C1 segment of cervical spinal cord (tissue), 14 donors: ENCODE measurements at regions not wholly inside any gene's neighbourhood (a gene's known extent, or its start where the extent isn't known, plus 50 kb on each side); places are given as distances from the start of the nearest gene placed in this dataset.
"Not testable (repeated sequence)": the region's sequence is repeated elsewhere in the genome, so short reads cannot be mapped to it uniquely, and the experiment has no call there.

ENCODE experiments used
- DNase-seq, 14 donors: peaks; one replicate each; lab custom pipeline; 2025; lab: John Stamatoyannopoulos, UW

DNA sequence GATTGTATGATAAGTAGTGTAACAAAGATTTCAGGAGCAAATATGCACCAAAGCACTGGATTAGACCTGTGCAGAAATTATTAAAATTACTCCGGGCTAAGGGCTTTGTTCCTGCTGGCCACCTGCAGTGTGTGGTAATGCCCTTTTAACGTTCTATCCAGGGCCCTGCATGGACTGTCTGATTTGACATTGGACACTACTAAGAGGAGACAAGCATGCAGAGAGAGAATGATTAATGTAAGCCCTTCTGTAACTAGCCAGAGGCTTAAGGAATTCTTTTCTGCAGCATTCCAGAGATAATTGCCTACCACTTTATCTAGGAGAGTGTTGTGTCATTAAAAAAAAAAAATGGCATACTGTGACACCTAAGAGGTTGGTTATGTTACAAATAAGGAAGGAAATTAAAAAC, 117.0 kb downstream of the PCDH7 start:
- DNase-seq = no peak

DNA sequence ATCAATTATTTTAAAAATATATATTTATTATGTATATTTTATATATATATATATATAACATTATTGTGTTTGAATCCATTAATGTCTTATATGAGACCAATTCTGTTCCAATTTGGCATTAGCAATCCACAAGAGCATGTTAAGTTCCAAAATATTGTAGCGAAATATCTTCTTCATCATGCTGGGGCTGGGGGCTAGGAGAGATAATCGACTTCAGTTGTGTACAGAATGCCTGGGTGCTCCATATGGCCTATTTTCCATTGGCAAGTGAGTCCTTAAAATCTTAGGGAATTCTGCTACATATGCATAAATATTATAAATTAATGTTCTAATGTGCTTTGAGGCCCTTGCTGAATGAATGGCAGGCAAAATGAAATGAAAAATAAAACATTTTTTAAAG, 117.7 kb downstream of the PCDH7 start:
- no peak for DNase-seq

DNA sequence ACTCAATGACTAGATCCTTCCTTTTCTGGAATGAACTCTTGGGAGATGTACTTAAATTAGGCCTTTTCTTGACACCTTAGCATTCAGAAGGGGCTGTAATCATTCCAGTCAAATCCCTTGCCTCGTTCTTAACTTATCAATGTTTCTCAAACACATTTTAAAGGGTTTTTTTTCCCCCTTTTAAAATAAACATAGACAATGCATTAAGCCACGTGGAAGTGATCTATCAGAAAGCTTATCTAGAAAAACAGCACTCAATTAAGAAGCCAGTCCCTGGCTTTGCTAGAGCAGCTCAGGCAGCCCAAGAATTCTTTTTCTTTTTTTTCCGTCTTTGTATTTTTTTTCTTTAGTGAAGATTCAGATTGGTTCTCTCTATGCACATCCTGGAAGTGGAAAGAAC, 118.2 kb downstream of the PCDH7 start:
- DNase-seq = no peak

DNA sequence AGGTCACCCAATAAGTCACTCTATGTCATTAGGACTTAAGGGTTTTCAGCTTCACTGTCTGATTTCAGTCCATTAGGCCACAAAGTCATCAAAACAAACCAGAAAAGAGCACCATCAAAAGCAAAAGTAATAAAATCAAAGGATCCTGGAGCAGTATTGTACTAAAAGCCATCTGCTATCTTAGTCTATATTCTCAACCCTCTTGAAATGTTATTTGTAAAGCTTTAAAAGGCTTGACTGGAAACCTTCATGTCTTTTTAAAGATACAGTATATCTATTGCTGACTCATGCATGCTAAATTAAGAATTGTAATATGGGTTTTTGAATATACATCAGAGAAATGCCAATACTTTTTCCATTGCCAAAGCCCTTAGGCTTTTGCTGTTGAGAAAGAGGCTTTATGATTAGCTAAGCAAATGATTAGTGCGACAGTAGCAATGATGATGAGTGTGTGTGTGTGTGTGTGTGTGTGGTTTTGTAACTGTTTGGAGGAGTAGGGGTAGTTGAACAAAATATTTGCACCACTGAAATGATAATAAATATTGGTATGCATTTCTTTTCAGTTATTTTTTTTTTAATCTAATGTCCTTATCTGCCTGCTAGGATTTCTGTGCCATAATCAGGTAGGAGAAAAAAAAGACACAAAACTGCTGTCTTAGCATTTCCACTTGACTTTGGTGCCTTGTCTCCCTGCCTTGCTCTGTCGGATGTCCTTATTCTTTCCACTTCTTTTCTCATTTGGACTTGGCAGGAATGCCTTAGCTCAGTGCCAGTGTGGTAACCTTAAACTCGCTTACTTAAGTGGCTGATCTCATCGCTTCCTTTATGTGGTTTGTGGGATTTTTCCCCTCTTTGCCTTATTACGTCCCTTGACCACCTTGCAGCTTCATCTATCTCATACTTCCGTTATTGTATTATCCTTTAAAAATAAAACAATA, 119.7 kb downstream of the PCDH7 start:
- DNase-seq = peak in 1 of 14 donors; percentile 0

DNA sequence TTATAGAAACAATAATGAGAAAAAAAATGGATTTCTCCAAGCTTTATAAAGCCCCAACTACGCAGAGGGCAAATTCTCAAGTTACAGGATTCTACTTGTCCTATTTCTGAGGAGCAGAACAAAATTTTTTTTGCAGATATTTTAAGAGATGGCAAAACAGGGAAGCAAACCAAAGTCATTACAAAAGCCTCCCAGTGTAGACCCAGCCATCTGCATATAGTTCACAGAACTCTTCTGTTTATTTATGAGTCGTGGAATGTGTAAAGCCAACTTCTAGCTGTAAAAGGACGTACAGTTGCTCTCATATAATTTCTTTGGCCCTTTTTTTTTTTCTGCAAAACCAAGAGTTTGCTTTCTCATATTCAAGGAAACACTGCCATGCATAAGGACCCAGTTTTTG, 120.4 kb downstream of the PCDH7 start:
- DNase-seq = no peak

DNA sequence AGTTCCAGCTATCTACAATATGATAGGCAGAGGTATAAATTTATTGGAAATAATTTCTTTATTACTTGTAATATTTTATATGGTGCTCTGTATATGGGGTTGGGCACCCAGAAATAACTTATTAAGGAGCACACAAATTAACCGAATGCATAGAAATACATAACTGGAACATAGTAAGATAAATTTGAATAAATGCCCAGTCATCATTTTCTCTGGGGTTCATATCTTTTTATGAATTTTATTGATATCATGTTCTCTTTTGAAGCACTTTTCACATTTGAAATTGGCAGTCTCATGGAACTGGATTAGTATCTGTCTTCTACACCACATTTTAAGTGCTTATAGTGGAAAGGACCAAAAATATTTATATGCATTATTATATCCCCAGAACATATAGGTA, 122.0 kb downstream of the PCDH7 start:
- no peak for DNase-seq

DNA sequence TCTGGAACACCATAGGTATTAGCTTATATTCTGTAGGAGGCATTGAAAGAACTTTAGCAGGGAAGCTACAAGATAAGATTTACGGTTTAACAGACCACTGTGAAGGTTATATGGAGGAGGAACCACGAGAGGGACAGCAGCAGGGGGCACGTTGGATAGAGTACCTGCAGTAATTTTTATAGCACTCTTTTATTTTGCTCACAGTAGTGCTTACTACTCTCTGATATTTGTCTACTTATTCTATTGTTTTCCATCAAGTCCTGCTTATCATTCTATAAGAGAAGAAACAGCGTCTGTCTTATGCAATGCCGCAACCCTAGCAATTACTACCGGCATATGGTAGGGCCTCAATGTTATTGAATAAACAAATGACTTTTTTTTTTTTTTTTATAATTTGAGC, 122.5 kb downstream of the PCDH7 start:
- no peak for DNase-seq

DNA sequence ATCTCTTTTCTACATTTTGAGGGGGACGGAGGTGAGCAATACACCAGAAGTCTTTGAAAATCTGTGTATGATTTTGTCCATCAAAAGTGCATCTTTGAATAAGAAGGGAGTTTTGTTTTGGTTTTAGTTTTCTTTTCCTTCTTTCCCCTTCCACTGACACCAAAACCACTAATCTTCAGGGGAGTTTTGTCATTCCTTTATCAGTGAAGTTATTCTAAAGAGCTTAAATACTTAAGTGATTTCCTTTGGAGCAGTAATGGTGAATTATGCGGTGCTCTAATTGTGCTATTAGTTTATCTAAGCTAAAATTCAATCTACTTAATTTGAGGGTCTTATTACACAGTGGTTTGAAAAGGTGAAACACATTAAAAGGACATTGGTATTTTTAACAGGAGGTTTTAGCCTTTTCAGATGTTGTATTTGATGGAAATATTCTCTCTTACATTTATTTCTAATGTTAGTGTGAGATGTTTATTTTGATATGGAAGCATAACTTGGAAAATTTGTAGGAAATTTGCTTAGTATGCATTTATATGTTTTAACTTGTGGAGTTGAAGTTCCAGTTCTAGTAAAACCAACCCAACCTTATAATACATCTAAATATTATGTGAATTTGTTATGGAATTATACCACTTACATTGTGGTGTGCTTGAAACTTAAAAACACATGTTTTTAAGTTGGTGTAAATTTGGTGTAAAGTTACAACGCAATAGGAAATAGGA, 124.9 kb downstream of the PCDH7 start:
- DNase-seq = no peak

DNA sequence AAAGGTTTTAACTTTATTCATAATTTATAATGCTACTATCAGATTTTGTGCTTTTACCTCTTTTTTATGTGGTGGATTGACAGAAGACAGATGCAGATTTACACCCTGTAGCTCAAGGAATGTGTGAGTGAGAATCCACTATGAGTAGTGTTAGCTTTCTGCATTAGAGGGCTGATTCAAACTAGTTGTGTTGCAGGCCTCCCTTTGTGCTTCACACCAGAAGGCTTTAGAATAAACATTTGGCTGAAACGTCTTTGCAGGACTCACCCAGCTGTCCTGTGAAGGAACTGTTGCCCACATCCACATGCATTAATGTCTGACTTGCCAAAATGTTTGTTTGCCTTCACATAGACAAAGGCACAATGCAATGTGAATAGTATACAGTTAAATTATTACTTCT, 127.0 kb downstream of the PCDH7 start:
- no peak for DNase-seq

DNA sequence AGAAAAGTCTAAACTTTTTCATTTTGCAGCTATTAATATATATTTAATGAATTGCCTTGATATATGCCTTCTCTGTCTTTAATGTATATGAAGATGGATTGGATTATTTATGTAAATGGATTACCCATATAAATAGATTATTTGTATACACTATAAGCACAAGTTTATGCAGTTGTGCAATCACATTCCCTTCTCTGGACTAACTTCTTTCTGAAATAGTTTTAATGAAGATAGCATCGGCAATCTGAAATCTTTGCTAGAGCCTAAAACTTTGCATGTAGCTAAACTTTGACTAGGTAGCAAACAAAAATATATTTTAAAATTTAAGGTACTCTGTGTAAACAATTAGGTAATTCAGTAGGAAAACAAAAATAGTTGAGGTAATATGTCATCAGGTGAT, 127.8 kb downstream of the PCDH7 start:
- DNase-seq = no peak

DNA sequence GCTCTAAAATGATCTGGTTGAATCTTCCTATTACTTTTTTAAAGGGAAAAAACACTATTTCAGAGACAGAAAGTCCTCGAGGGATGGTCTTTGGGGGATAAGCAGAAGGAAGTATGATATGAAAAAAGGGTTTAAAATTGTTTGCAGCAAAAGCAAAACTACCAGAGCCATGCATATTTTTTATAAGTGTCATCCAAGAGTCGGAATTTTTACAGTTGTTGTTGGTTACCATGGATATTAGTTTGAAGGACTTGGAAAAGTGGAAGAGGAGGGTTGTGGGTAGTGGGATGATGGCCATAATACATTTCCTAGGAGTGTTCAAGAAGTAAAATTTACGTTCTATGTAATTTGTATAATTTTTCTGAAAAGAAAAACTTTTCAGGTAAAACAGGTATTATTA, 134.4 kb downstream of the PCDH7 start:
- DNase-seq = no peak

DNA sequence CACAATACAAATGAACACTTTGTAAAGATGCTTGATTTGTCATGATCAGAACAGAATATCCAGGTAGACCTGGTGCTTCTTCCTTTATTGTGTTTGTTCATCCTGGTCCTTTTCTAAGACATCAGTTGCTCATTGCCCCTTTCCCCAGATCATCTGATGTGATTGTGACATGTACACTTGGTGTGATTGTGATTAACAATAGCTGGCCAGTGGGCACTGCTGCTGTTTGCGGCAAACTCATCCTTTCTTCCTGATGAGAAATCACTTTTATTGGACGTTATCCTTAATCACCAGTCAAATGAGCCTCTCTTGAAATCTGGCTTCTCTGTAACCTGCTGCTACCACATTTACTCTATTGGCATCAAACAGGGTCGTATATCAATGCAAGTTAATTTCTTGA, 135.1 kb downstream of the PCDH7 start:
- DNase-seq = no peak

DNA sequence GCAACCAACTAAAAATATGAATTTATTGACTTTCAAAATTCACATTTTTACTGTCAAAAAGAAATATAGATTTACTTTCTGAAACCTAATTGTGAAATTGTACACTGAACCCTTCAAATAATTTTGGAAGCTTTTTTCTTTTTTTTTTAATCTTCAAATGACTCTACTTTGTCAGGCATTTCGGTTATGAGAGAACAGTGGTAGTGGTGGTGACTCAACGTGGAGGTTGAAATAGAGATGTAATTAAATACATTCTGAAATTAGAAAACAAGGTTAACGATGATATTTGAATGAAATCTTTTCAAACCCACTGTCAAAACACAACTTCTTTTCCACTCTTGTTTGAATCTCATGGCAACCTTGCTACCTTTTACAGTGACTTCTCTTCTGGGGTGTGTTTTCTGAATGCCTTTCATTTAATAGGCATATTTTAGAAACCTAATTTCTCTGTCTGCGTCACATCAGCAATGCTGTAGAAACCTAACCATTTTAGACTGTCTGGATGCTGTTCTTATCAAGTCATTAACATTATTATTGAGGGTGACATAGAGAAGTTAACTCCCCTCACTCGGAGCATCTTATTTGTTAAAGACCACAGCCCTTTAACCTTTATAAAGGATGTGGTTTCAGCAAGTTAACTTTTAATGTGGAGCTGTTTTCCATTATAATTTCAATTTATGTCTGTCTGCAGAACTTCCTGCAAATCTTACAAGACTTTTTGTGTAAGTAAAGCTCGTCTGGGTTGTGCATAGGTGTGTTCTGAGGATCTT, 136.8 kb downstream of the PCDH7 start:
- no peak for DNase-seq

DNA sequence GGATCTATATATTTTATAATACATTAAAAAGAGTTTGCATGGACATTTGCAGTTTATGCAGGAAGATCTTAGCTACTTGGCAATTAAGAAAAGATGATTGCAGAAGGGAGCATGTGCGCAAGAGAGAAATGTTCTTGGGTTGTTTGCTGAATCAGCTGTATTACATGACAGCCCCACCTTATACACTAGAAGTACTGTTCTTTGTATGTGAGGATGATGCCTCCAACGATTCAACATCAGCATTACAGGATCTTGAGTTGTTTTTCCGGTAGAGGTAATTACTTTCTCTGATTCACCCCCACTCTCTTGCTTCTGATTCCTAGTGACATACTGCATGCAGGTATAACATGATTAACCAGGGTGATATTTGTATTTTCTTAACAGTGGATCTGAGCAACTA, 140.8 kb downstream of the PCDH7 start:
- DNase-seq = no peak

DNA sequence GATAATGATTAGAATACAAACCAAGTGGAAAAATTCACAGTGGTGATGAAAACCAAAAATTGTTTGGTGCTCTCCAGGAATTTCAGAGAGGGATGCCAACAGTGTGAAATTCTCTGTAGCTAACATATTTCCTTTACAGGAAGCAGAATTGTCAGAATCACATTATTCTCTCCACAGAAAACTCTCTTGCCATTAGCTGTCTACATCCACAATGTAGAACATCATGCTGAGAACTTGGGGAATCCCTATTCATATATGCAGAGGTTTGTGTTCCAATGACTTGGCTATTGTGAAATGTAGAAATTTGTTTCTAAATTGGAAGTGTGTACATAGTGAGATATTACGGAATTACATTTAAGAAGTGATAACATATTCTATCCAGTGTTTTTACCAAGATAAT, 142.0 kb downstream of the PCDH7 start:
- no peak for DNase-seq

DNA sequence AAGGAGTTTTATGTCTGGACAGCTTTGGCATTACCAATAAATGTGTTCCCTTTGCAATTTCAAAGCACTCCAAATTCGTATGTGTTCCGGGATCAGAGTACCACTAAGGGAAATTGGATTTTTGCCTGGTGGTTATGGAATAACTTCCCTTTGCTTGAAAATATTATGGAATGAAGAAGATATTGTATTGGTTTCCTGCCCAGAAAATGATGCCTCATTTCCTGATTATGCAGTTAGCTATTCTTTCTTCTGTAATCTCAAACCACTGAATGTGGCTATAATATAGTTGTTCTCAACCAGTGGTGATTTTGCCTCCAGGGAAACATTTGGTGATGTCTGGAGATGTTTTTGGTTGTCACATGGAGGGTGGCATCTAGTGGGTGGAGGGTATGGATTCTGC, 142.9 kb downstream of the PCDH7 start:
- DNase-seq = no peak

DNA sequence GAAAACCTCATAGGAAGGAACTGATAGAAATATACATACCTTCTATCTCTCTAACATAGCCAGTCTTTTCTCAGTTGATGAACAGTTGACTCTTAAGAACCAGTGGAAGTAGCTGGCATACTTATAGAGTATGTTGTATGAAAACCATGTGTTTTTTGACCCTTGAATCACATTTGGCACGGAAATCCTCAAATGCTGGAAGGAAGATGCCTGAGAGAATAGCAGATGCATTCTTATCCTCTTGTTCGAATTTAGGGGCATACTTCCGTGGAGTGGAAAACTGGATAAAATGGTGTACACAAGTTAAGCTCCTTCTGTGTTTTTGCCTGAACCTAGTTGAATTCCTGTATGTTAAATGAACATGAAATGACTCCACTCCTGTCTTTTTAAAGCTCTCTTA, 145.5 kb downstream of the PCDH7 start:
- no peak for DNase-seq

DNA sequence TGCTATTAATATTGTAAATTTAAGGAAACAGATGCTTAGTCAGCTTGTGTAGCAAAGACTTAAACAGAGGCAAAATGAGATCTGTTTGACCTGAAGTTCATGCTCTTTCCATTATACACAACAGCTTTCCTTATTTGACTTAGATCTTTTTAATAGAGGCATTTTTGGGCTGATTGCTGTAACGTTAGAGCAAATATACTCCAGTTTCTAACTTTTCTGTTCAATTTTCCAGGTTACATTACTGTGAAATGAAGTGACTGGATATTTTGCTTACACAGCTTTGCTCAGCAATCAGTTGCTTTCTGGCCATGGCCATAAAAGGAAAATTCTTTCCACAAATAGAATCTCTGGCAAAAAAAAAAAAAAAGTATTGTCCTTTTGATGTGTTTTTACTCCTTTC, 146.2 kb downstream of the PCDH7 start:
- DNase-seq = no peak

DNA sequence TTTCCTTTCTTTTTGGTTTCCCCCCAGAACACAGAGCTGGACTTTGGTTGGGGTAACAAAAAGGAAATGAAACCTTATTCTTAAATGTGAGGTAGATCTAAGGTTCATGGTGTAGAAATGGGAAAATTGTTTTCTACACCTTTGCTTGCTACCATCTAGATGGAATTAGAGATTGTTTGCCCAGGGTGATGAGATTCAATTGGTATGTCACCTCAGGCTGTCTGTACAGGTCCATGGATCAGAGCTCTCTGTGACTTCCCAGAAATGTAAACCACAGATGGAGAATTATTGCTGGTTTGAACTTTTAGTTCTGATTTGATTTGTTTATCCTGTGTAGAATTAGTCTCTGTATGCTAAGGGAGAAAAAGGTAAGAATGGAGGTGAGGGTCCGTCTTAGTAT, 146.7 kb downstream of the PCDH7 start:
- no peak for DNase-seq

DNA sequence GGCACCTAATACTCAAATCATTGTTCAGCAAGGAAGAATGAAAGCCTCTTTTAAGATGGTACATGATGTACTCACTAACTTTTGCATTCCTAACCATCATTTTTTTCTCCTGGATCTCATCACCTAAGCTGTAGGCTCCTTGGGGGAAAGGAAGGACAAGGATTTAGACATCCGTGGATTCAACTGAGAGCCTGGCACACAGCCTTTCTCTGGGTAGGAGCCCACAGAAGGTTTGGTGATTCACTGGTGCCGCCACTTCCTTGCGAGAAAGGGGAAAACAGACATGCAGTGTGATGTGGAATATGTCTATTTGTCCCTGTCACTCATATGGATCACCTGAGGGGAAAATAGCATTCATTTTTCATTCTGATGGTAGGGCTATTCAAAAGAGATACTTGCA, 147.3 kb downstream of the PCDH7 start:
- DNase-seq = no peak

DNA sequence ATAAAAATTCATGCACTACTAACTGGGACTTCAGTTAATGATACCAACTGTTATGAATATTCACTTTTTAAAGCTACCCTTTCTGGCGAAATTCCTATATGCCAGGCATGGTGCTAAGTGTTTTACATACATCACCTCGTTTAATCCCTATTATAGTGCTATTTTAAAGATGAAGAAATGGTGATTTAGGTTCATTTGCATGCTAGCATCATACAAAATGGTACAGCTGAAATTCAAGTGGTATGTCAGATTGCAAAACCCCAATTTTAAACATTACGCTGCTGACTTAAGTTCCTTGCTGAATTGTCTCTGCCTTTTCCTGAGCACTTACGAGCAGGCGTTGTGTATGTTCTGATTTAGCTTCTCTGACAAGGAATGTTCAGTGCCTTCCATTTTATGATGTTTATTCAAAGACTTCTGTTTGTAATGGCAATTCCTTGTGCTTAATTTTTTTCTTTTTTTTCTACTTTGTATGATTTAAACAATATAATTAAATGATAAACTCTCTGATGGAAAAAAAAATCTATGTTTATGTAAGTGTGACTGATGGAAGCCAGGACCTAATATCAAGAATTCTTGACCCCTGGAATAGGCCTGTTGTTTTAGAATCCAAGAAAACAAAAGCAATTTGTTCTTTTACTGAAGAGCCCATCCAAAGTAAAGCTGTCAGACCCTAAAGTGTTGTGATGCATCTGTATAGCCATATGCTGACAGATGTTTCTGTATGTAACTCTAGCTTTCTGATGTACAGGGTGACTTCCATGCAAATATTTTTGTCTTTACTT, 148.1 kb downstream of the PCDH7 start:
- DNase-seq = no peak

DNA sequence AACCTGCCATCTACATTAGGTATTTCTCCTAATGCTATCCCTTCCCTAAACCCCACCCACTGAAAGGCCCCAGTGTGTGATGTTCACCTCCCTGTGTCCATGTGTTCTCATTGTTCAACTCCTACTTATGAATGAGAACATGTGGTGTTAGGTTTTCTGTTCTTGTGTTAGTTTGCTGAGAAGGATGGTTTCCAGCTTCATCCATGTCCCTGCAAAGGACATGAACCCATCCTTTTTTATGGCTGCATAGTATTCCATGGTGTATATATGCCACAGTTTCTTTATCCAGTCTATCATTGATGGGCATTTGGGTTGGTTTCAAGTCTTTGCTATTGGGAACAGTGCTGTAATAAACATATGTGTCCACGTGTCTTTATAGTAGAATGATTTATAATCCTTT, 149.2 kb downstream of the PCDH7 start:
- DNase-seq = not testable (repeated sequence)
